ENCODE measurements at regions not wholly inside any gene's neighbourhood (a gene's known extent, or its start where the extent isn't known, plus 50 kb on each side); places are given as distances from the start of the nearest gene placed in this dataset.
"Not testable (repeated sequence)": the region's sequence is repeated elsewhere in the genome, so short reads cannot be mapped to it uniquely, and the experiment has no call there.

- no peaks in the 10 kb centered on the region for H3K4me1 Mint-ChIP-seq
- H3K27ac Mint-ChIP-seq: no peak overlapping the region
- H3K4me3 Mint-ChIP-seq: no peak overlapping the region
- peaks cover 2 to 30% (median 12%) of the 10 kb centered on the region in 6 donors for H3K9me3 Mint-ChIP-seq
- H3K27me3 Mint-ChIP-seq (ENCODE audit: low read depth in 3 of 3): no peaks in the 10 kb centered on the region
- H3K36me3 Mint-ChIP-seq: no peaks in the 10 kb centered on the region
- no peak for DNase-seq
Observed at GRCh38 chr13:90591260-90591926, 756.1 kb upstream of the MIR17HG start.

- H3K27me3 Mint-ChIP-seq (ENCODE audit: low read depth in 3 of 3): no peaks in the 10 kb centered on the region
- H3K27ac Mint-ChIP-seq: no peak overlapping the region
- no peak for DNase-seq
- H3K36me3 Mint-ChIP-seq: no peaks in the 10 kb centered on the region
- no peak overlapping the region for H3K4me3 Mint-ChIP-seq
- H3K4me1 Mint-ChIP-seq: no peaks in the 10 kb centered on the region
- H3K9me3 Mint-ChIP-seq: peaks cover 2 to 34% (median 12%) of the 10 kb centered on the region in 6 donors
Observed at GRCh38 chr13:90591927-90592268, 755.6 kb upstream of the MIR17HG start.

GRCh38 chr13:90592943-90593342, 754.5 kb upstream of the MIR17HG start:
- Mint-ChIP-seq H3K27ac (no peak overlapping the region), H3K27me3 (ENCODE audit: low read depth in 3 of 3) (no peaks in the 10 kb centered on the region), H3K36me3 (no peaks in the 10 kb centered on the region), H3K4me1 (no peaks in the 10 kb centered on the region), H3K4me3 (no peak overlapping the region), H3K9me3 (peaks cover 2 to 29% (median 11%) of the 10 kb centered on the region in 6 donors)
- DNase-seq: no peak

- Mint-ChIP-seq H3K4me1 (no peaks in the 10 kb centered on the region), H3K4me3 (no peak overlapping the region), H3K36me3 (no peaks in the 10 kb centered on the region), H3K27ac (no peak overlapping the region), H3K27me3 (ENCODE audit: low read depth in 3 of 3) (no peaks in the 10 kb centered on the region), H3K9me3 (peaks cover 6 to 24% (median 8%) of the 10 kb centered on the region in 6 donors)
- no peak for DNase-seq
Observed at GRCh38 chr13:90594681-90595080, 752.8 kb upstream of the MIR17HG start.

GRCh38 chr13:90605664-90606063, 741.8 kb upstream of the MIR17HG start:
- peaks cover 0 to 6% (median 0%) of the 10 kb centered on the region in 3 donors for H3K27me3 Mint-ChIP-seq (ENCODE audit: low read depth in 3 of 3)
- H3K4me1 Mint-ChIP-seq: no peaks in the 10 kb centered on the region
- DNase-seq: no peak
- H3K27ac Mint-ChIP-seq: no peak overlapping the region
- H3K36me3 Mint-ChIP-seq: no peaks in the 10 kb centered on the region
- H3K9me3 Mint-ChIP-seq: peaks cover 0 to 37% (median 7%) of the 10 kb centered on the region in 6 donors
- H3K4me3 Mint-ChIP-seq: no peak overlapping the region

GRCh38 chr13:90606921-90607320, 740.6 kb upstream of the MIR17HG start:
- H3K27ac Mint-ChIP-seq; H3K27me3 Mint-ChIP-seq (ENCODE audit: low read depth in 3 of 3); H3K4me3 Mint-ChIP-seq; H3K36me3 Mint-ChIP-seq; H3K4me1 Mint-ChIP-seq; DNase-seq: not testable (repeated sequence)
- H3K9me3 Mint-ChIP-seq: peaks cover 0 to 45% (median 7%) of the 10 kb centered on the region in 6 donors

- no peaks in the 10 kb centered on the region for H3K4me1 Mint-ChIP-seq
Observed at GRCh38 chr13:90612391-90612790, 735.1 kb upstream of the MIR17HG start.

GRCh38 chr13:90613076-90613795, 734.3 kb upstream of the MIR17HG start:
- H3K4me3 Mint-ChIP-seq: no peak overlapping the region
- peaks cover 0 to 3% (median 0%) of the 10 kb centered on the region in 3 donors for H3K27me3 Mint-ChIP-seq (ENCODE audit: low read depth in 3 of 3)
- no peak for DNase-seq
- no peaks in the 10 kb centered on the region for H3K4me1 Mint-ChIP-seq
- H3K27ac Mint-ChIP-seq: no peak overlapping the region
- H3K36me3 Mint-ChIP-seq: no peaks in the 10 kb centered on the region
- peaks cover 8 to 35% (median 12%) of the 10 kb centered on the region in 6 donors for H3K9me3 Mint-ChIP-seq

More at GRCh38 chr13:90612391-90612790, 735.1 kb upstream of the MIR17HG start:
- H3K27ac Mint-ChIP-seq: no peak overlapping the region
- no peak overlapping the region for H3K4me3 Mint-ChIP-seq
- H3K27me3 Mint-ChIP-seq (ENCODE audit: low read depth in 3 of 3): peaks cover 0 to 7% (median 0%) of the 10 kb centered on the region in 3 donors
- no peak for DNase-seq
- H3K36me3 Mint-ChIP-seq: no peaks in the 10 kb centered on the region
- peaks cover 8 to 39% (median 10%) of the 10 kb centered on the region in 6 donors for H3K9me3 Mint-ChIP-seq

GRCh38 chr13:90615236-90615635, 732.3 kb upstream of the MIR17HG start:
- no peak overlapping the region for H3K27ac Mint-ChIP-seq
- peaks cover 0 to 3% (median 0%) of the 10 kb centered on the region in 3 donors for H3K27me3 Mint-ChIP-seq (ENCODE audit: low read depth in 3 of 3)
- H3K36me3 Mint-ChIP-seq: no peaks in the 10 kb centered on the region
- H3K4me3 Mint-ChIP-seq: no peak overlapping the region
- peaks cover 2 to 39% (median 14%) of the 10 kb centered on the region in 6 donors for H3K9me3 Mint-ChIP-seq
- DNase-seq: no peak
- H3K4me1 Mint-ChIP-seq: no peaks in the 10 kb centered on the region

GRCh38 chr13:90615767-90616166, 731.7 kb upstream of the MIR17HG start:
- no peak for DNase-seq
- Mint-ChIP-seq H3K36me3 (no peaks in the 10 kb centered on the region), H3K4me3 (no peak overlapping the region), H3K9me3 (peaks cover 2 to 36% (median 14%) of the 10 kb centered on the region in 6 donors), H3K27me3 (ENCODE audit: low read depth in 3 of 3) (peaks cover 0 to 3% (median 0%) of the 10 kb centered on the region in 3 donors), H3K27ac (no peak overlapping the region), H3K4me1 (no peaks in the 10 kb centered on the region)

GRCh38 chr13:90618133-90618532, 729.4 kb upstream of the MIR17HG start:
- Mint-ChIP-seq H3K4me1 (no peaks in the 10 kb centered on the region), H3K4me3 (no peak overlapping the region), H3K36me3 (no peaks in the 10 kb centered on the region), H3K27ac (no peak overlapping the region), H3K27me3 (ENCODE audit: low read depth in 3 of 3) (peaks cover 0 to 3% (median 0%) of the 10 kb centered on the region in 3 donors), H3K9me3 (peaks cover 2 to 28% (median 10%) of the 10 kb centered on the region in 6 donors)
- no peak for DNase-seq

- Mint-ChIP-seq H3K36me3 (no peaks in the 10 kb centered on the region), H3K4me1 (no peaks in the 10 kb centered on the region), H3K4me3 (no peak overlapping the region), H3K9me3 (peaks cover 0 to 32% (median 10%) of the 10 kb centered on the region in 6 donors), H3K27ac (no peak overlapping the region), H3K27me3 (ENCODE audit: low read depth in 3 of 3) (no peaks in the 10 kb centered on the region)
- no peak for DNase-seq
Observed at GRCh38 chr13:90622541-90622940, 724.9 kb upstream of the MIR17HG start.

- no peaks in the 10 kb centered on the region for H3K36me3 Mint-ChIP-seq
- no peaks in the 10 kb centered on the region for H3K4me1 Mint-ChIP-seq
- H3K27ac Mint-ChIP-seq: no peak overlapping the region
- DNase-seq: no peak
- H3K27me3 Mint-ChIP-seq (ENCODE audit: low read depth in 3 of 3): no peaks in the 10 kb centered on the region
- no peak overlapping the region for H3K4me3 Mint-ChIP-seq
- peaks cover under 1 to 28% (median 9%) of the 10 kb centered on the region in 6 donors for H3K9me3 Mint-ChIP-seq
Observed at GRCh38 chr13:90623318-90624011, 724.0 kb upstream of the MIR17HG start.

GRCh38 chr13:90627813-90628212, 719.7 kb upstream of the MIR17HG start:
- no peak for DNase-seq
- no peak overlapping the region for H3K27ac Mint-ChIP-seq
- peaks cover 0 to 4% (median 0%) of the 10 kb centered on the region in 3 donors for H3K36me3 Mint-ChIP-seq
- H3K4me1 Mint-ChIP-seq: no peaks in the 10 kb centered on the region
- peaks cover 0 to 1% (median 0%) of the 10 kb centered on the region in 3 donors for H3K27me3 Mint-ChIP-seq (ENCODE audit: low read depth in 3 of 3)
- H3K4me3 Mint-ChIP-seq: no peak overlapping the region
- H3K9me3 Mint-ChIP-seq: peaks cover 4 to 23% (median 17%) of the 10 kb centered on the region in 6 donors

All from immature natural killer cell (primary cell).